Neural progenitor cell (in vitro differentiated cells): ENCODE measurements at regions not wholly inside any gene's neighbourhood (a gene's known extent, or its start where the extent isn't known, plus 50 kb on each side); places are given as distances from the start of the nearest gene placed in this dataset.

Experiments
- CTCF ChIP-seq: fragments of 200-600 bp; sonication (generic); IDR thresholded peaks from 2 replicates; pipeline ENCODE4 v1.5.1; 2017; ENCODE audit warnings: antibody characterized with exemption, mild to moderate bottlenecking
- EZH2 ChIP-seq: fragments of 200-600 bp; sonication (generic); IDR thresholded peaks from 2 replicates; pipeline ENCODE4 v1.6.1; 2017; ENCODE audit warnings: antibody characterized with exemption, mild to moderate bottlenecking, moderate library complexity
- EZH2phosphoT487 ChIP-seq: fragments of 200-600 bp; sonication (generic); IDR thresholded peaks from 2 replicates; pipeline ENCODE4 v1.6.1; 2017; ENCODE audit warnings: antibody characterized with exemption

- peak; percentile 27 for TF ChIP-seq CTCF
- TF ChIP-seq EZH2 = no peak
- TF ChIP-seq EZH2phosphoT487 = no peak
Measured at GRCh38 chr1:60825593-60825992, 256.8 kb upstream of the NFIA start.
